OCI-LY1 (cell line): ENCODE measurements at regions not wholly inside any gene's neighbourhood (a gene's known extent, or its start where the extent isn't known, plus 50 kb on each side); places are given as distances from the start of the nearest gene placed in this dataset.

ENCODE experiments used
- CTCF ChIP-seq: fragments of 200-600 bp; sonication (generic), shearing (Covaris generic); IDR thresholded peaks from 2 replicates; pipeline ENCODE4 v1.5.1; 2017; ENCODE audit warnings: mild to moderate bottlenecking, antibody characterized with exemption, low read length, moderate library complexity, mixed read lengths
- EZH2 ChIP-seq: fragments of 200-600 bp; sonication (generic), shearing (Covaris generic); IDR thresholded peaks from 2 replicates; pipeline ENCODE4 v1.8.0; 2017; ENCODE audit warnings: borderline replicate concordance, mixed run types, mild to moderate bottlenecking, antibody characterized with exemption, low read length, moderate library complexity, mixed read lengths

GRCh38 chr4:120232050-120232449, 165.4 kb upstream of the MAD2L1 start:
- TF ChIP-seq EZH2 (no peak), CTCF (no peak)
